Effector memory CD4-positive, alpha-beta T cell (primary cell): ENCODE measurements at regions not wholly inside any gene's neighbourhood (a gene's known extent, or its start where the extent isn't known, plus 50 kb on each side); places are given as distances from the start of the nearest gene placed in this dataset.
"Not testable (repeated sequence)": the region's sequence is repeated elsewhere in the genome, so short reads cannot be mapped to it uniquely, and the experiment has no call there.

Experiments
- DNase-seq, 3 donors: peaks; one replicate each; pipeline ENCODE4 v3.0.0-alpha.2; 2020
- H3K27ac ChIP-seq: 2 replicates; pipeline ENCODE4 v1.7.0; 2013; ENCODE audit warnings: mild to moderate bottlenecking, low read length, moderate library complexity; ENCODE audit not compliant: insufficient read depth, poor library complexity, severe bottlenecking
- H3K27me3 ChIP-seq: replicated peaks from 2 replicates; pipeline ENCODE4 v1.7.0; 2013; ENCODE audit warnings: mild to moderate bottlenecking, low read length; ENCODE audit not compliant: insufficient read depth, control insufficient read depth, poor library complexity, severe bottlenecking
- H3K36me3 ChIP-seq: 2 replicates; pipeline ENCODE4 v1.7.0; 2013; ENCODE audit warnings: mild to moderate bottlenecking, low read length, moderate library complexity; ENCODE audit not compliant: control insufficient read depth, insufficient read depth
- H3K4me1 ChIP-seq: 2 replicates; pipeline ENCODE4 v1.7.0; 2013; ENCODE audit warnings: low read length, mild to moderate bottlenecking; ENCODE audit not compliant: control insufficient read depth, insufficient read depth, poor library complexity, severe bottlenecking
- H3K4me3 ChIP-seq: 2 replicates; pipeline ENCODE4 v1.7.0; 2013; ENCODE audit warnings: low read length, low read depth, mild to moderate bottlenecking; ENCODE audit not compliant: insufficient read depth, poor library complexity, severe bottlenecking
- H3K9me3 ChIP-seq: 2 replicates; pipeline ENCODE4 v1.7.0; 2013; ENCODE audit warnings: mild to moderate bottlenecking, low read length, moderate library complexity; ENCODE audit not compliant: control insufficient read depth

DNA sequence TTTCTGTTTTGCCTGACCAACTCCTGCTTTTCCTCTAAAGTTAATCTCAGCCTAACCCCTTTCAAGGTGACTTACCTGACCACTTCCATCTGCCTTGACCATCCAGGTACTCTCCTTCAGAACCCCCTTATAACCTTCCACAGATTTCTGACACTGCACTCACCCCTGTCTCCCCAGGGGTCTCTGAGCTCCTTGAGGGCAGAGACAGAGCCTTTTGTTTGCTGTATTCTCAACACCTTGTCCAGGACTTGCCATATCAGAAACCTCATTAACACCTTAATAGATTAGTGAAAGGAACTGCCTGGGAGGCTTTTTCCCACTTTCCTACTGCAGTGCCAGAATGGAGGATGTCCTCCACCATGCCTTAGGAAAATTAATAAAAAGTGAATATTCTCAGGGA, 119.7 kb upstream of the SERPINE2 start:
- Histone ChIP-seq H3K9me3 (no peaks in the 10 kb centered on the region), H3K27ac (no peak overlapping the region), H3K4me3 (no peak overlapping the region), H3K27me3 (no peaks in the 10 kb centered on the region), H3K4me1 (no peaks in the 10 kb centered on the region), H3K36me3 (no peaks in the 10 kb centered on the region)
- DNase-seq, result no peak

DNA sequence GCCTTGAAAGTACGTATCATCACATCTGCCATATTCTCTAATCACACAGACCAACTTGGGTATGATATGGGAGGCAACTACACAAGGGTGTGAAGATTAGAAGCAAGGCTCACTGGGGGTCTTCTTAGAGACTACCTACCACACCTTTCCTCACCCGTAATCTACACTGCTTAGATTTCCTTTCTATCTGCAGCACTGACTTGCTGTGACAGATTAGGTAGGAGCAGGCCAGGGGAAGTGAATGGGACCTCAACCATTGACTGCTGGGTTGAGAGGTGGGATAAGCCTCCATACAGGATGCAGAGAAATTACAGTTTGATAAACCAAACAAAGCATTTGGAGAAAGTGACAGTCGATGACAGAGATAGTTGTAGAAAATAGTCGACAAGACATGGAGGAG, 119.0 kb upstream of the SERPINE2 start:
- no peak for DNase-seq
- H3K4me1 ChIP-seq, result no peaks in the 10 kb centered on the region
- H3K27me3 ChIP-seq, result no peaks in the 10 kb centered on the region
- H3K27ac ChIP-seq, result no peak overlapping the region
- H3K4me3 ChIP-seq, result no peak overlapping the region
- no peaks in the 10 kb centered on the region for H3K9me3 ChIP-seq
- no peaks in the 10 kb centered on the region for H3K36me3 ChIP-seq

DNA sequence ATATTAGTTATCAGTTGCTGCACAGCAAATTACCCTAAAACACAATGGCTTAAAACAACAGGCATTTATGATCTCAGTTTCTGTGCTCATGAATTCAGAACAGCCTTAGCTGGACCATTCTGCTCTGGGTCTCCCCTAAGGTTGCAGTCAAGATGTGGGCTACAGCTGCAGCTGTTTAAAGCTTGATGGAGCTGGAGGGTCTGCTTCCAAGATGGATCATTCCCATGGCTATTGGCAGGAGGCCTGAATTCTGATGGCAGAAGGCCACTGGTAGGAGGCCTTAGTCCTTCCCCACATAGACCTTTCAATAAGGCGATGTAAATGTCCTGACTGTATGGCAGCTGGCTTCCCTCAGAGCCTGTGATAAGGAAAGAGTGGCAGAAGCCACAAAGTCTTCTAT, 118.6 kb upstream of the SERPINE2 start:
- no peak overlapping the region for H3K4me3 ChIP-seq
- no peaks in the 10 kb centered on the region for H3K9me3 ChIP-seq
- no peak overlapping the region for H3K27ac ChIP-seq
- H3K36me3 ChIP-seq, result no peaks in the 10 kb centered on the region
- H3K4me1 ChIP-seq, result no peaks in the 10 kb centered on the region
- DNase-seq, result no peak
- H3K27me3 ChIP-seq, result no peaks in the 10 kb centered on the region

DNA sequence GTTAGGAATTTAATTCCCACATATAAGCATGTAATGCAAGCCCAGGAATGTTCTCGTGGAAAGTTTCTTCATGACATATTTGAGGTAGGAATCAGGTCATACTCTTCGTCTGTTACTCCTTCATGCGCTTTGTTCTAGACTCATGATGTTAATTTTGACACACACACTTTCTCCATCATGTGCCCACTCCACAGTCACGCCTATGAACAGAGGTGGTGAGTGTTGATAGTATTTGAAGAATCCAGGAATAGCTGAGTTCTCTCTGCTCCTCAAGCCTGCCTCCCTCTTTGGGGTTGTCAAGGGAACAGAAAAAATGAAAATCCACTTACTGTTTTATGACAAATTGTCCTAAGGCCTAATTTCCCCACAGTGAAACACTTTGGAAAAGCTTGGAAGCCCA, 117.3 kb upstream of the SERPINE2 start:
- Histone ChIP-seq H3K36me3 (no peaks in the 10 kb centered on the region), H3K27ac (no peak overlapping the region), H3K9me3 (no peaks in the 10 kb centered on the region), H3K27me3 (no peaks in the 10 kb centered on the region), H3K4me3 (no peak overlapping the region), H3K4me1 (no peaks in the 10 kb centered on the region)
- DNase-seq, result no peak

DNA sequence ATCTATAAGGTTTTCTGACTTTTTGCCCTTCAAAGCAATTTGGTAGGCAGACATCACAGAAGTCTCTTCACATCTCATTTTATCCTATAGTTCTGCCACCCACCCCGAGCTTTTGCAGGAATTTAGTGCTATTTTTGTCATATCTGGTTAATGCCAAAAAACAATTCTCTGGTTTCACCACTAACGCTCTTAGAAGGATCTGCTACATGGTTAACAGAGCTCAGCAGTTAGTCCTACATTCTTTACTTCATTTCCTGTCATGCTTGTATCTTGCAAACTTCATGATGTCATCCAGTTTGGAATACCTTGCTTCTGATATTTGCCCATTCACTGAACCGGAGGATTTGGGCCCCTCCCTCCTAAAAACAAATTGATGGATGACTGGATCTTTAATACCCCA, 116.8 kb upstream of the SERPINE2 start:
- H3K27me3 ChIP-seq, result no peaks in the 10 kb centered on the region
- H3K9me3 ChIP-seq, result no peaks in the 10 kb centered on the region
- no peak overlapping the region for H3K4me3 ChIP-seq
- DNase-seq, result no peak
- no peaks in the 10 kb centered on the region for H3K4me1 ChIP-seq
- no peak overlapping the region for H3K27ac ChIP-seq
- H3K36me3 ChIP-seq, result no peaks in the 10 kb centered on the region

DNA sequence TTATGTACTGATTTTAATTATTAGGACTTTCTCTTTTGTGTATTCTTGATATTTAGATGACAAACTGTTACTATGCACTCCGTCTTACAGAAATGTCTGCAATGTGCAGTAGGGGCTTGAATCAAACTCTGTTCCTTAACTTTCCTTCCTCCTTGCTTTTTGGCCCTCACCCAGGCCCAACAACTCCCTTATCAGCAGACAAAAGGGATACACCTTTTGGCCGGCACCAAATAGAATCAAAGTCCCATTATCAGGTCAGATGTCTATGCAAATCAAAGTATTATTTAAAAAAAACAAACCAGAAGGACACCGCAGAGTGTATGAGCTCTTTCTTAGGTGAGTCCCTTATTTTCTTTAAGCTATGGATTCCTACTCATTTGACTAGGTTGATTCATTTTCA, 116.3 kb upstream of the SERPINE2 start:
- Histone ChIP-seq H3K4me1 (no peaks in the 10 kb centered on the region), H3K36me3 (no peaks in the 10 kb centered on the region), H3K4me3 (no peak overlapping the region), H3K9me3 (no peaks in the 10 kb centered on the region), H3K27ac (no peak overlapping the region), H3K27me3 (no peaks in the 10 kb centered on the region)
- no peak for DNase-seq

DNA sequence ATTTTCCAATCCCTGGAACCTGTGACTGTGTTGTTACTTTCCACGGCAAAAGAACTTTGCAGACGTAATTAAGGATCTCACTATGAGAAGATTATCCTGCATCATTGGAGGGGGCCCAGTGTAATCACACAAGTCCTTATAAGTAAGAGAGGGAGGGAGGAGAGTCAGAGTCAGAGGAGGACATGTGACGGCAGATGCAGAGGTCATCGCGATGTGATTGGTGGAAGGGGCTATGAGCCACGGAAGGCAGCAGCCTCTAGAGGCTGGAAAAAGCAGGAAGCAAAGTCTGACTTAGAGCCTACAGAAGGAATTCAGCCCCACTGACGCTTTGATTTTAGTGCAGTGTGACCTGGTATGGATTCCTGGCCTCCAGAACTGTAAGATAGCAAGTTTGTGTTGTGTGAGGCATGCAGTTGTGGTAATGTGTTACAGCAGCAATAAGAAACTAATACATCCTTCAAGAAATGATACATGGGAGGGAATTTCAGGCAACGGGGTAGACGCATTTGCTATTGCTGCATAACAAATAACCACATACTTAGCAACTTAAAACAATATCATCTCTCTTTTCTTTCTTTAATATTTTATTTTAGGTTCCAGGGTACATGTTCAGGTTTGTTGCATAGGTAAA, 112.7 kb upstream of the SERPINE2 start:
- H3K9me3 ChIP-seq, result no peaks in the 10 kb centered on the region
- H3K27ac ChIP-seq, result no peak overlapping the region
- no peak overlapping the region for H3K4me3 ChIP-seq
- no peak for DNase-seq
- H3K36me3 ChIP-seq, result no peaks in the 10 kb centered on the region
- H3K4me1 ChIP-seq, result no peaks in the 10 kb centered on the region
- no peaks in the 10 kb centered on the region for H3K27me3 ChIP-seq

DNA sequence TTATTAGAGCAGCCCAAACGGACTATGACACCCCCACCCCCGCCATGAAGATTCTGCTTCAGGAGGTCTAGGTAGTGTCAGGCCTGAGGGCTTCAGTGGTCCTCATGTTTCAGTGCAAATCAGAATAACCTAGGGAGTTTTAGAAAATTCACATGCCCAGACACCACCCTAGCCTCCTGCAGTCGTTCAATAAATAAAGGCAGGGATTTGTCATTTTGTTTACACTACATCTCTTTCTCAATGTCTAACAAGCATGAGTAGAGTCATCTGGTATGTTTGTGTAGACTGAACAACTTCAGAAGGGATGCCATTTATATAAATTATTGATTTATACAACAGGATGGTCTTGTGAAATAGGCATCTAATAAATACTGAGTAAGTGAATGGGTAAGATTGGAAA, 112.1 kb upstream of the SERPINE2 start:
- Histone ChIP-seq H3K36me3 (no peaks in the 10 kb centered on the region), H3K27me3 (no peaks in the 10 kb centered on the region), H3K27ac (no peak overlapping the region), H3K4me1 (no peaks in the 10 kb centered on the region), H3K9me3 (no peaks in the 10 kb centered on the region), H3K4me3 (no peak overlapping the region)
- DNase-seq, result no peak

DNA sequence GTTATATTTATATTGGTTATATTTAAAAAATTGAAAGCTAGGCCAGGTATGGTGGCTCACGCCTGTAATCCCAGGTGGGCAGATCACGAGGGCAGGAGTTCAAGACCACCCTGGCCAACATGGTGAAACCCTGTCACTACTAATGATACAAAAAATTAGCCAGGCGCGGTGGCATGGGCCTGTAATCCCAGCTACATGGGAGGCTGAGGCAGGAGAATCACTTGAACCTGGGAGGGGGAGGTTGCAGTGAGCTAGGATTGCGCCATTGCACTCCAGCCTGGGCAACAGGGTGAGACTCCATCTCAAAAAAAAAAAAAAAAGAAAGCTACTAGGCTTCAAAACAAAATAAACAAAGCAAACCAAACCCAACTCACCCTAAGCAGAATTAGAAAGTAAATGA, 109.0 kb upstream of the SERPINE2 start:
- not testable (repeated sequence) for H3K9me3 ChIP-seq, H3K4me1 ChIP-seq, H3K4me3 ChIP-seq, H3K27me3 ChIP-seq, H3K36me3 ChIP-seq, DNase-seq, H3K27ac ChIP-seq

DNA sequence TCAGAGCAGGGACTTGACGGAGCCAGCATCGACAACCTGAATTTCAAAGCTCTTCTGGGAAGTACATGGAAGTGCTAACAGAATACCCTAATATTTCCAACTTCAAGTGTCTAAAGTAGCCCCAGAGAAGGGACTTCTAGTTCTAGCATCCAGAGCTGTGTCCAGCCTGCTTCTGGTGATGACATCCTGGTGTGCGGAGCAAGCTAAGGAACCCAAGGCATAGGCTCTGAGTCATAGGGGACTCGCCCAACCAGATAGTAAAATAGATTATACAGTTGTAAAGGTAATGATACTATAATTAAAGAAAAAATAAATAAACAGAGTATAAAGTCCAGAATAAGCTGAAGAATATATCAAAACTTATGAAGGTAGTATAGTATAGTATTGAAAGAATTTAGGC, 108.1 kb upstream of the SERPINE2 start:
- Histone ChIP-seq H3K4me1 (no peaks in the 10 kb centered on the region), H3K4me3 (no peak overlapping the region), H3K27ac (no peak overlapping the region), H3K27me3 (no peaks in the 10 kb centered on the region), H3K36me3 (no peaks in the 10 kb centered on the region), H3K9me3 (no peaks in the 10 kb centered on the region)
- no peak for DNase-seq
